Activated T-helper 17 cell treated with anti-CD3 and anti-CD28 coated beads, Interleukin-2, amount 50 U/mL, for 72 hours (primary cell): ENCODE measurements at regions not wholly inside any gene's neighbourhood (a gene's known extent, or its start where the extent isn't known, plus 50 kb on each side); places are given as distances from the start of the nearest gene placed in this dataset.

Experiments
- ATAC-seq: fragments of 150-1000 bp; cut with Tn5 transposase; replicated peaks from 2 replicates; pipeline ENCODE4 v1.10.0; 2021; ENCODE audit warnings: mild to moderate bottlenecking, moderate library complexity
- H3K27ac Mint-ChIP-seq: one replicate; pipeline ENCODE4 v1.8.0; 2022; ENCODE audit warnings: mixed read lengths
- H3K27me3 Mint-ChIP-seq: one replicate; pipeline ENCODE4 v1.8.0; 2022; ENCODE audit warnings: mixed read lengths
- H3K36me3 Mint-ChIP-seq: one replicate; pipeline ENCODE4 v1.8.0; 2022; ENCODE audit warnings: low read depth, mild to moderate bottlenecking, mixed read lengths
- H3K4me1 Mint-ChIP-seq: one replicate; pipeline ENCODE4 v1.8.0; 2022; ENCODE audit warnings: mixed read lengths
- H3K4me3 Mint-ChIP-seq: one replicate; pipeline ENCODE4 v1.8.0; 2022; ENCODE audit warnings: mild to moderate bottlenecking, mixed read lengths
- H3K9me3 Mint-ChIP-seq: one replicate; pipeline ENCODE4 v1.8.0; 2022; ENCODE audit warnings: mixed read lengths

DNA sequence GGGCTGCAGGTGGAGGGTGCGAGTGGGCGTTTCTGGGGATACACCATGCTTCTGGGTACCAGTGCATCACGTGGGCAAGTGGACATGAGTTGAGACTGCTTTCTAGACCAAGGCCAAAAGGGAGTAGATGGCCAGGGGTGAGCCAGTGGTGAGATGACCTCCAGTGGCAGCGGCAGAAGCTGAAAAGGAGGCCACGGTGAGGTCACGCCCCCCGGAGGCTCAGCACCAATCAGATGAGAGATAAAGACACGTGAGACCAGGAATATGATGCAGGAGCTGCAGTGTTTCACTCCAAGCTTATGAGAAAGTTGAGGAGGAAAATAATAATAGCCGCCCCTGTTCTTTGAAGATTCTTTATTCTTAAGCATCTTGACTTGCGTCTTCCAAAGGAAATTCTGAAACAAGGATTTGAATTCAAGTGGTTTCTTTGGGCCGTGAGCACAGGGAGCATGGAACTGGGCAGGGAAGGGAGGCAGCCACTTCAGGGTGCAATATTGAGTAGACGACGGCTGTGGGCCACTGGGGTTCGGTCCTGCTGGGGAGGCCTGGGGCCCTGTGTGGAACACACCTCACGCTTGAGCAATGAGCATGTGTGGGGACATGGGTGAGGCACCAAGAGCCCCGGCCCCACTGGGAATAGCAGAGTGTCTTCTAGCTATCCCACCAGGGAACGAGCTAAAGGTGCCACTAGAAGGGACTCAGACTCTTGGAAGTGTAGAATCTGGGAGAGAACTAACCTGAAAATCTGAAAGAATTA lies 156.7 kb upstream of the LRFN2 start:
- no peak overlapping the region for H3K27ac Mint-ChIP-seq
- H3K4me3 Mint-ChIP-seq: no peak overlapping the region
- H3K36me3 Mint-ChIP-seq: no peaks in the 10 kb centered on the region
- H3K9me3 Mint-ChIP-seq: no peaks in the 10 kb centered on the region
- H3K27me3 Mint-ChIP-seq: peaks cover 33% of the 10 kb centered on the region
- no peak for ATAC-seq
- no peaks in the 10 kb centered on the region for H3K4me1 Mint-ChIP-seq

DNA sequence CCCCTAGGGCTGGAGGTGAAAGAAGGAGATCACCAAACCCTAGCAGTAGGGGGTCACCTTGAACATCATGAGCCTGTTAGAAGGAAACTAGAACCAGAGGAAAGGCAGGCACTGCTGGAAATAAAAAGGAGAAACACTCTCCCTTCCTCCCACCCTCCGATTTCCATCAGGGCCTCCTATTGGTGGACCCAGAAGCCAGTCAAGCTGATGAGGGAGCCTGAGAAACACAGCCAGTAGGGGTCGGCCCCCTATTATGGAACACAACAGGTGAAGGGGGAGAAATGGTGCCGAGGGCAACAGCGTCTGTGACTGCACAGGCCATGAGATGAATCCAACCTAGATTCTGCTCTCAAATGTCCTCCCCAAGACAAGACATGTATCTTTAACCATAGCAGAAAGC lies 156.1 kb upstream of the LRFN2 start:
- Mint-ChIP-seq H3K27ac (no peak overlapping the region), H3K4me3 (no peak overlapping the region), H3K36me3 (no peaks in the 10 kb centered on the region), H3K9me3 (no peaks in the 10 kb centered on the region), H3K4me1 (no peaks in the 10 kb centered on the region), H3K27me3 (peaks cover 33% of the 10 kb centered on the region)
- ATAC-seq: no peak

DNA sequence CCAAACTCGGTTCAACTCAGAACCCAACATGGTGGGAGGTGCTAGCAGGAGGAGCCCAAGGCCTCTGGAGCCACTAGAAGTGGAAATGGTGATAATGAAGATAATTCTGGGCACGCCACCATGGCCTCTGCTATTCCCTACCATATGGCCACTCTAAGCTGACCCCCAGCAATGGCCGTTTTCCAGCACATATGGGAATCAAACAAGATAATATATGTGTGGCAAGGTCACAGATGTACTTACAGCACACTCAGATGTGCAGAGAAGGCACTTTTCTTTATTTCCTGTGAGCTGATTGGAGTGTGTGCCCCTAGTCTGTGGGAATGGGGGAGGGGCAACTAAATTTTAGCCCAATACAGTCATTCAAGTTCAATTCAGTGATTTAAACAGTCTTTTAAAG lies 153.4 kb upstream of the LRFN2 start:
- ATAC-seq: no peak
- Mint-ChIP-seq H3K9me3 (no peaks in the 10 kb centered on the region), H3K36me3 (no peaks in the 10 kb centered on the region), H3K4me3 (no peak overlapping the region), H3K27me3 (peaks cover 24% of the 10 kb centered on the region), H3K4me1 (no peaks in the 10 kb centered on the region), H3K27ac (no peak overlapping the region)

DNA sequence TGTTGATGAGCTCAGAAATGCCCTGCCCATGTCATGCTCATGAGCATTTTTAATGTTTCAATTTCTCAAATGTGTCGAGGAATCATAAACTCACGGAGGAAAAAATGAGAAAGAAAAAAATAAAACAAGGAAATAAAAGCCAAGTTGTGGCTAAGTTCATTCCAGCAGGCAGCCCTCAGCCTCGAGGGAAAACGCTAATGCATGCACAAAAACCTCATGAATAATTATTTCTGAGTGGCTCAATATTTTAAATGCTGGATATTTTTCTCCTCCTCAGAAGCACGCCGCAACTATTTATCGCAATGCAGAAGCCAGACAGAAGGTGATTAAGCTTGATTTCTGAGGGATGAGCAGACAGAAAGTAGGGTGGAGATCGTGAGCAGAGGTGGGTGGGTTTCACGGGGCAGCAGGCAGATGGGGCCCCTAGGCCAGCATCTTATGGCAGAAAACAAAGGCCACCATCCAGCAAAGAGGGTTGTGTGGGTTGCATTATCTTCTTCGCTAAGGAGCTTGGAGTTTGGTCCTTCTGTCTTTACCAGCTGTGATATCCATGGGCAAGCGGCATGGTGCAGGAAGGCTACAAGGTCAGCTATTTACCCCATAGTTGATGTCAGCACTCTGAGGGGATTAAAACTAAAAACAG lies 151.5 kb upstream of the LRFN2 start:
- ATAC-seq: no peak
- Mint-ChIP-seq H3K4me3 (no peak overlapping the region), H3K4me1 (no peaks in the 10 kb centered on the region), H3K27ac (no peak overlapping the region), H3K27me3 (peaks cover 32% of the 10 kb centered on the region), H3K36me3 (no peaks in the 10 kb centered on the region), H3K9me3 (no peaks in the 10 kb centered on the region)

DNA sequence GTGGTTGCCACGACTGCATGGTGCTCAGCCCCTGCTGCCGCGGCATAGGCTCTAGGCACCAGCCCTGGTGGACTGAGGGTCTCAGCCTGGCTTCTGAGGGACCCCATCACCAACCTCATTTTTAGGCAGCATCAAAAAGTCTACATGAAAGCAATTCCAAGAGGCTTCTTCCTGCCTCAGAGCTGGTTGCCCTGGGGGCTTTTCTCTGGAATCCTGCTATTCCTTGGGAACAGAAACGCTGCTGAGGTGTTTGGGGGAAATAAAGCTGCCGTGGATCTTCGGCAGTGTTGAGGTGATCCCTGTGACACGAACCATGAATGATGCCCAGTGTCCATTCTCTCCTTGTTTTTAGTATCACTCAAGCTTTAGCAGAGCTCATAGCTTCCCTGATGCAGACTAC lies 148.4 kb upstream of the LRFN2 start:
- Mint-ChIP-seq H3K27ac (no peak overlapping the region), H3K36me3 (no peaks in the 10 kb centered on the region)
- ATAC-seq: no peak

DNA sequence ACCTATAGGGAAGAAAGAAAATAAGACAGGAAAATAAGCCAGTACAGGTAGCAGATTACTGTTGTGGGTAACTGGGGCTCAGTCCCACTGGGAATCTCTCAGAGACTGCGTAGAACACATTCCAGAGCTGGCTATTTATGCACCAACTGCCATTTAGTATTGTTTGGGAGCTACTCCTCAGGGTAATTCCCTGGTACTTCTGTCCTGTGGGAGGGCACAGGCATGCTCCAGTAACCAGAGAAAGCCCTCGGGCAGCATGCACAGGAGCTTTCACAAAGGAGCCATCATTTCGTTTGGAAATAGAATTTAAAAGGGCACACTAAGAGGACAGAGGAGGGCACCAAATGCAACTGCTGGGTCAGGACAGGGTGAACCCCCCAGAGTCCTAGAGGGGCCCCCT lies 148.0 kb upstream of the LRFN2 start:
- no peaks in the 10 kb centered on the region for H3K4me1 Mint-ChIP-seq
- peaks cover 14% of the 10 kb centered on the region for H3K27me3 Mint-ChIP-seq
- no peak overlapping the region for H3K4me3 Mint-ChIP-seq
- ATAC-seq: no peak
- H3K27ac Mint-ChIP-seq: no peak overlapping the region
- no peaks in the 10 kb centered on the region for H3K36me3 Mint-ChIP-seq
- no peaks in the 10 kb centered on the region for H3K9me3 Mint-ChIP-seq

More for the DNA sequence above, 148.4 kb upstream of the LRFN2 start:
- Mint-ChIP-seq H3K4me3 (no peak overlapping the region), H3K9me3 (no peaks in the 10 kb centered on the region), H3K27me3 (peaks cover 14% of the 10 kb centered on the region), H3K4me1 (no peaks in the 10 kb centered on the region)

DNA sequence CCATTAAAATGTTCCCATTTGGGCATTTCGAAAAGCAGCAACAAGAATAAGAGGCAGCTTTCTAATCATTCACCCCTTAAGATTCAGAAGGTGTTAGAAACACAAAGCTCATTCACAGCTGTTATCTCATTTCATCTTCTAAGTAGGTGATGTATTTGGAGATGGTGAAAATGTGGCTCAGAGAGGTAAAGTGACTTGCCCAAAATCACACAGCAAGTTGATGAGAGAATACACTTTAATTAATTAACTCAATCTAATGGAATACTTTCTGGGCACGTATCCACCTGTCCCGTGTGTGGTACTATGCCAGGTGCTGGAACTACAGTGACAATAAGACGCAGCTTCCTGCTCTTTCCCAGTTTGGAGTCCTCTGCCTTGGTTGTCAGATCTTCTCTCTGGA lies 147.4 kb upstream of the LRFN2 start:
- no peaks in the 10 kb centered on the region for H3K36me3 Mint-ChIP-seq
- no peaks in the 10 kb centered on the region for H3K4me1 Mint-ChIP-seq
- no peak overlapping the region for H3K4me3 Mint-ChIP-seq
- ATAC-seq: no peak
- no peaks in the 10 kb centered on the region for H3K9me3 Mint-ChIP-seq
- no peak overlapping the region for H3K27ac Mint-ChIP-seq
- H3K27me3 Mint-ChIP-seq: peaks cover 14% of the 10 kb centered on the region

DNA sequence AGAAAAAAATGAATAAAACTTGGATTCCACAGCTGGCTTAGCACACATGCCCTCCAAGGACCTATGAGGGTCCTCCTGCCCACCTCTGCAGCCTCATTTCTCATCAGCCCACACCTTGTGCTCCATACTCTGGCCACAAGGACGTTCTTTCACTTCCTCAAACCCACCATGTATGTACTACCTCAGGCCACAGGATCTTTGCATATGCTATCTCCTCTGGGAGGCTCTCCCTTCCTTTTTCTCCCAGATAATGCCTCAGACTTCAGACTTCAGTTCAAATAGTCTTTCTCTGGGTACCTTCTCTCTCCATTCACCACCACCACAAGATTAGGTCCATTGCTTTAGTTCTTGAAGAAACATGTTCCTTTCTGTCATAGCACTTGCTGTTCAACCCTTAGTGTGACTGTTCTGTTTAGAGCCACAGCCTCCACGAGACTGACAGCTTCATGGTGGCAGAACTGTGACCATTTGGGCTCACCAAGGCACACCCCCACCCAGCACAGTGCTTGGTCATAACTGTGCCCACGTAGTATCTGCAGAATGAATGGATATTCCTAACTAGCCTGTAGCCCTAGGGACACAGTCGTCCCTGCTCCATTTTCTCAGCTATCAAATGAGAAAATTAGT lies 146.7 kb upstream of the LRFN2 start:
- H3K27me3 Mint-ChIP-seq: peaks cover 14% of the 10 kb centered on the region
- no peaks in the 10 kb centered on the region for H3K9me3 Mint-ChIP-seq
- H3K36me3 Mint-ChIP-seq: no peaks in the 10 kb centered on the region
- H3K4me1 Mint-ChIP-seq: no peaks in the 10 kb centered on the region
- no peak for ATAC-seq
- no peak overlapping the region for H3K4me3 Mint-ChIP-seq
- H3K27ac Mint-ChIP-seq: no peak overlapping the region

DNA sequence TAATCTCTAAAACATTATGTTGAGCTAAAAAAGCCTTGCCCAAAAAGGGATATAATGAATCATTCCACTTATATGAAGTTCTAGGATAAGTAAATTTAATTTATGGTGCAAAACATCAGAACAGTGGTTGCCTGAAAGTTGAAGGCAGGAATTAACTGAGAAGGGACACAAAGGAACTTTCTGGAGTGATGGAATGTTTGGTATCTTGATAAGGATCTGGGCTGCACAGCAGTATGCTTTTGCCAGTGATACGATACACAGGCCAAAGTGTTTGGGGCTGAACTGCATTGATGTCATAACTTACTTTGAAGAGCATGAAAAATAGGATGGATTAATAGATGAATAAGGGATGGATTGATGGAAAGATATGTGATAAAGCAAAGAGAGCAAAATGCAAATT lies 146.1 kb upstream of the LRFN2 start:
- Mint-ChIP-seq H3K27me3 (peaks cover 10% of the 10 kb centered on the region), H3K27ac (no peak overlapping the region), H3K4me3 (no peak overlapping the region), H3K36me3 (no peaks in the 10 kb centered on the region), H3K4me1 (no peaks in the 10 kb centered on the region), H3K9me3 (no peaks in the 10 kb centered on the region)
- no peak for ATAC-seq

DNA sequence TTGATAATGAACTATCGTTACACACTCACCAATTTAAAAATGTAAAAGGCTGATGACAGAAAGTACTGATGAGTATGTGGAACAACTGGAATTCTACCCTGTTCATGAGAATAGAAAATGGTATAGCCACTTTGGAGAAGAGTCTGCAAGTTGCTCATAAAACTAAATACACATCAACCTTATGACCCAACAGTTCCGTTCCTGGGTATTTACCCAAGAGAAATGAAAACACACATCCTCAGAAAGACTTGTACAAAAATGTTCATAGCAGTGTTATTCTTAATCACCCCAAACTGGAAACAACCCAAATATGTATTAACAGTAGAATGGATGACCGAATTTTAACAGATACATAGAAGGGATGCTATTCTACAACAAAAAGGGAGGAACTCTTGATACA lies 145.7 kb upstream of the LRFN2 start:
- Mint-ChIP-seq H3K4me1 (no peaks in the 10 kb centered on the region), H3K9me3 (no peaks in the 10 kb centered on the region)

DNA sequence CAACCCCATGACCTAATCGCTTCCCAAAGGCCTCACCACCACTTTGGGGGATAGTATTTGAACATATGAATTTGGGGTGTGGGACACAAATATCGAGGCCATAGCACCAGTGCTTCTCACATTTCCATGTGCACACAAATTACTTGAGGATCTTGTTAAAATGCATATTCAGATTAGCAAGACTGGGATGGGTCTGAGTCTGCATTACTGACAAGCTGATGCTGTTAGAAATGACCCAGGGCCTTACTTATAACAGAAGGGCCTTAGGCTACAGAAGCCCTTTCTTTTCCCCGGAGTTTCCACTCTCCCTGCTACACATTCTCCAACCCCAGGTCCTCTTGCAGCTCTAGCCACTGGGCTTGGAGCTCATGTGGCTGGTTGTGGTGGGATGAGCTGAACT lies 141.5 kb upstream of the LRFN2 start:
- Mint-ChIP-seq H3K27ac (no peak overlapping the region), H3K4me1 (no peaks in the 10 kb centered on the region), H3K9me3 (no peaks in the 10 kb centered on the region), H3K27me3 (peaks cover 6% of the 10 kb centered on the region), H3K4me3 (no peak overlapping the region), H3K36me3 (no peaks in the 10 kb centered on the region)
- no peak for ATAC-seq

More for the DNA sequence above, 145.7 kb upstream of the LRFN2 start:
- Mint-ChIP-seq H3K27ac (no peak overlapping the region), H3K4me3 (no peak overlapping the region), H3K27me3 (peaks cover 9% of the 10 kb centered on the region), H3K36me3 (no peaks in the 10 kb centered on the region)
- ATAC-seq: no peak

DNA sequence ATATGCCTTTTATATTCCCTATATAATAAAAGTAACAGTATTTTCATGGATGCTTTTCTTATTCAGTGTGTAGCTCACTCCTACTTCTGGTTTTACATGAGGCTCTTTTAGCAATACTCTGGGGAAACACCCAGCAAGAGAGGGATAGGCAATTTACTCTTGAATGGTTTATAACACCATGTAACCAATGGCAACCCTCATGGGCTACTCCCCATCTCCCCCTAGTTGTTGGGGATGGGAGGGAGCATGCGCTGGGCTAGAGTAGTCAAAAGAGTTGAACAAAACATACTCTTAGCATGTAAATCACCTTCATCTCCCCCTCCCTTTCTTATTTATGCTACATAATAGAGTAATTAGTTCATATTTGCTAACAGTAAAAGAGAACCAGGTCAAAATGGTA lies 140.1 kb upstream of the LRFN2 start:
- Mint-ChIP-seq H3K27me3 (peaks cover 6% of the 10 kb centered on the region), H3K4me3 (no peak overlapping the region), H3K9me3 (no peaks in the 10 kb centered on the region), H3K36me3 (no peaks in the 10 kb centered on the region), H3K4me1 (no peaks in the 10 kb centered on the region), H3K27ac (no peak overlapping the region)
- ATAC-seq: no peak

DNA sequence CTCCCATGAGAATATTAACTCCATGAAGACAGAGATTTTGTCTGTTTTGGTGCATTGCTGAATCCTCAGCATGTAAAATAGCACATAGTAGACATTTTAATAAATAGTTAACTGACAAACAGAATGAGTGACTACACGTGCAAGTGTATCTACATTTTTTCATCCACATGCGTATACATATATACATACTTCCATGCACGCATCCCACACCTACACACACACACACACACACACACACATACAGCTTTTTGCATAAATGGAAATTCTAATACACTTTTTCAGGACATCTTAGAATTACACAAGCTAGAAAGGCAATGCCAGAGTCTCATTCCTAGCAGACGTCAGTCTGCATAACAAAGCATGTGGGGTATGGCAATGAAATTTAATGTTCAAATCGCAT lies 139.7 kb upstream of the LRFN2 start:
- ATAC-seq: no peak
- H3K27ac Mint-ChIP-seq: no peak overlapping the region
- H3K9me3 Mint-ChIP-seq: no peaks in the 10 kb centered on the region
- no peaks in the 10 kb centered on the region for H3K4me1 Mint-ChIP-seq
- no peak overlapping the region for H3K4me3 Mint-ChIP-seq
- H3K36me3 Mint-ChIP-seq: no peaks in the 10 kb centered on the region
- H3K27me3 Mint-ChIP-seq: peaks cover 6% of the 10 kb centered on the region

DNA sequence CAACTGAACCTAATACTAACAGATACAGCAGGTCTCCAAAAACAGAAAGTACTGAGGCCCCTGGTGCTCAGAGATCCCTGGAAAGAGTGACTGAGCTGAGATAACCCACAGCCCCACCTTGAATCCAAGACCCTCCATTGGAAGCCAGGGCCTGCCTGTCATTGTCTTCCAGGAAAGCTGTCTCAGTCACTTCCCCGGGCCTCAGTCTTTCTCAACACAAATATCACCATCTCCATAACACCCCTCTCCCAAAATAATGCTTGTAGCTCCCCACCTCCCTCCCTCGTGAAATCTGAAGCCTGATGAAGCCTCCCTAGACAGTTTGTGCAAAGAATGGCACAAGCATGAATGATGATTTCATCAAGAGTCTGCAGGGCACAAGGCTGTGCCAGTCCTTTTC lies 138.2 kb upstream of the LRFN2 start:
- no peaks in the 10 kb centered on the region for H3K36me3 Mint-ChIP-seq
- no peaks in the 10 kb centered on the region for H3K4me1 Mint-ChIP-seq
- H3K27me3 Mint-ChIP-seq: peaks cover 6% of the 10 kb centered on the region
- no peak overlapping the region for H3K4me3 Mint-ChIP-seq
- no peak for ATAC-seq
- no peaks in the 10 kb centered on the region for H3K9me3 Mint-ChIP-seq
- no peak overlapping the region for H3K27ac Mint-ChIP-seq

DNA sequence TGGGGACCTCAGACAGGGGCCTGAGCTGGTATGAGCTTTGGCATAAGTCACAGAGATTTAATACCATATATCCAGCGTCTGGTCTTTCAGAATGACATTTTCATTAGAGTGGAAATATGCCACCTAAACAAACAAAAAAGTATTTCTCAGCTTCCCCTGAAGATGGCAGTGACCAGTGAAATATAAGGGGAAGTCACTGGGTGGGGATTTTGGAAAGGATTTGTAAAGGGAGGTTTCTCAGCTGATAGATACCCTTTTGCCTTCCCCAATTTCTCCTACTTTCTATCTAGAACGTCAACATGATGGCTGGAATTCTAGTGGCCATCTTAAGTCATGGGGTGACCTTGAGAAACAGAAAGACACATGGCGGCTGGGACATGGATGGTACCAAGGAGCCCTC lies 137.7 kb upstream of the LRFN2 start:
- ATAC-seq: no peak
- H3K27ac Mint-ChIP-seq: no peak overlapping the region
- no peaks in the 10 kb centered on the region for H3K9me3 Mint-ChIP-seq
- no peaks in the 10 kb centered on the region for H3K36me3 Mint-ChIP-seq
- no peak overlapping the region for H3K4me3 Mint-ChIP-seq
- peaks cover 6% of the 10 kb centered on the region for H3K27me3 Mint-ChIP-seq
- no peaks in the 10 kb centered on the region for H3K4me1 Mint-ChIP-seq
